ENCODE measurements at regions not wholly inside any gene's neighbourhood (a gene's known extent, or its start where the extent isn't known, plus 50 kb on each side); places are given as distances from the start of the nearest gene placed in this dataset.

- TF ChIP-seq PRDM10 (tag by site-specific recombination; IDR thresholded peaks at IDR 0.05) (no peak), SP2 (tag by site-specific recombination; IDR thresholded peaks at IDR 0.05) (no peak), ZBTB49 (tag by site-specific recombination; IDR thresholded peaks at IDR 0.05; ENCODE audit: low read depth) (no peak), ZXDB (tag by site-specific recombination; IDR thresholded peaks at IDR 0.05) (no peak), ZNF341 (tag by site-specific recombination; IDR thresholded peaks at IDR 0.05; ENCODE audit: low read depth) (no peak), ZNF544 (tag by site-specific recombination; IDR thresholded peaks at IDR 0.05) (no peak), ZNF211 (tag by site-specific recombination; IDR thresholded peaks at IDR 0.05; ENCODE audit: low read depth) (no peak), ZNF791 (tag by site-specific recombination; IDR thresholded peaks at IDR 0.05) (no peak), ZNF274 (IDR thresholded peaks at IDR 0.05; ENCODE audit: low read length) (no peak), ZNF274 (tag by site-specific recombination; IDR thresholded peaks at IDR 0.05; ENCODE audit: borderline replicate concordance) (no peak), HOXA7 (CRISPR knock-in tag; IDR thresholded peaks at IDR 0.05; ENCODE audit: borderline replicate concordance) (no peak), ZNF10 (tag by site-specific recombination; IDR thresholded peaks at IDR 0.05) (no peak)
- TF ChIP-seq, protein P1, sequence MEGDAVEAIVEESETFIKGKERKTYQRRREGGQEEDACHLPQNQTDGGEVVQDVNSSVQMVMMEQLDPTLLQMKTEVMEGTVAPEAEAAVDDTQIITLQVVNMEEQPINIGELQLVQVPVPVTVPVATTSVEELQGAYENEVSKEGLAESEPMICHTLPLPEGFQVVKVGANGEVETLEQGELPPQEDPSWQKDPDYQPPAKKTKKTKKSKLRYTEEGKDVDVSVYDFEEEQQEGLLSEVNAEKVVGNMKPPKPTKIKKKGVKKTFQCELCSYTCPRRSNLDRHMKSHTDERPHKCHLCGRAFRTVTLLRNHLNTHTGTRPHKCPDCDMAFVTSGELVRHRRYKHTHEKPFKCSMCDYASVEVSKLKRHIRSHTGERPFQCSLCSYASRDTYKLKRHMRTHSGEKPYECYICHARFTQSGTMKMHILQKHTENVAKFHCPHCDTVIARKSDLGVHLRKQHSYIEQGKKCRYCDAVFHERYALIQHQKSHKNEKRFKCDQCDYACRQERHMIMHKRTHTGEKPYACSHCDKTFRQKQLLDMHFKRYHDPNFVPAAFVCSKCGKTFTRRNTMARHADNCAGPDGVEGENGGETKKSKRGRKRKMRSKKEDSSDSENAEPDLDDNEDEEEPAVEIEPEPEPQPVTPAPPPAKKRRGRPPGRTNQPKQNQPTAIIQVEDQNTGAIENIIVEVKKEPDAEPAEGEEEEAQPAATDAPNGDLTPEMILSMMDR (tag by site-specific recombination; IDR thresholded peaks at IDR 0.05) = no peak
- TF ChIP-seq, protein P2, sequence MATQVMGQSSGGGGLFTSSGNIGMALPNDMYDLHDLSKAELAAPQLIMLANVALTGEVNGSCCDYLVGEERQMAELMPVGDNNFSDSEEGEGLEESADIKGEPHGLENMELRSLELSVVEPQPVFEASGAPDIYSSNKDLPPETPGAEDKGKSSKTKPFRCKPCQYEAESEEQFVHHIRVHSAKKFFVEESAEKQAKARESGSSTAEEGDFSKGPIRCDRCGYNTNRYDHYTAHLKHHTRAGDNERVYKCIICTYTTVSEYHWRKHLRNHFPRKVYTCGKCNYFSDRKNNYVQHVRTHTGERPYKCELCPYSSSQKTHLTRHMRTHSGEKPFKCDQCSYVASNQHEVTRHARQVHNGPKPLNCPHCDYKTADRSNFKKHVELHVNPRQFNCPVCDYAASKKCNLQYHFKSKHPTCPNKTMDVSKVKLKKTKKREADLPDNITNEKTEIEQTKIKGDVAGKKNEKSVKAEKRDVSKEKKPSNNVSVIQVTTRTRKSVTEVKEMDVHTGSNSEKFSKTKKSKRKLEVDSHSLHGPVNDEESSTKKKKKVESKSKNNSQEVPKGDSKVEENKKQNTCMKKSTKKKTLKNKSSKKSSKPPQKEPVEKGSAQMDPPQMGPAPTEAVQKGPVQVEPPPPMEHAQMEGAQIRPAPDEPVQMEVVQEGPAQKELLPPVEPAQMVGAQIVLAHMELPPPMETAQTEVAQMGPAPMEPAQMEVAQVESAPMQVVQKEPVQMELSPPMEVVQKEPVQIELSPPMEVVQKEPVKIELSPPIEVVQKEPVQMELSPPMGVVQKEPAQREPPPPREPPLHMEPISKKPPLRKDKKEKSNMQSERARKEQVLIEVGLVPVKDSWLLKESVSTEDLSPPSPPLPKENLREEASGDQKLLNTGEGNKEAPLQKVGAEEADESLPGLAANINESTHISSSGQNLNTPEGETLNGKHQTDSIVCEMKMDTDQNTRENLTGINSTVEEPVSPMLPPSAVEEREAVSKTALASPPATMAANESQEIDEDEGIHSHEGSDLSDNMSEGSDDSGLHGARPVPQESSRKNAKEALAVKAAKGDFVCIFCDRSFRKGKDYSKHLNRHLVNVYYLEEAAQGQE (tag by site-specific recombination; IDR thresholded peaks at IDR 0.05) = no peak
Observed at GRCh38 chr12:39235990-39236767, 206.7 kb downstream of the KIF21A start.

All from HEK293 (cell line).